ENCODE measurements at regions not wholly inside any gene's neighbourhood (a gene's known extent, or its start where the extent isn't known, plus 50 kb on each side); places are given as distances from the start of the nearest gene placed in this dataset.

GRCh38 chr12:41636653-41637052, 448.5 kb downstream of the PDZRN4 start:
- Histone ChIP-seq H3K36me3 (ENCODE audit: control insufficient read depth, insufficient read depth, low read length) (no peaks in the 10 kb centered on the region), H4K5ac (ENCODE audit: low read depth, low read length) (no peak overlapping the region), H2BK20ac (ENCODE audit: low read depth, low read length) (no peak overlapping the region), H3K14ac (replicated peaks; ENCODE audit: low read depth, low read length) (no peak overlapping the region), H4K91ac (ENCODE audit: insufficient read depth, low read depth, low read length) (no peak overlapping the region), H3K79me1 (ENCODE audit: low read depth in 1 of 2, low read length in 2 of 2) (no peaks in the 10 kb centered on the region), H3K27me3 (ENCODE audit: control insufficient read depth, insufficient read depth, low read length) (no peaks in the 10 kb centered on the region), H3K56ac (ENCODE audit: extremely low read depth, insufficient read depth, low read length) (no peak overlapping the region), H3K27ac (ENCODE audit: insufficient read depth, low read length) (no peak overlapping the region), H2AK9ac (replicated peaks; ENCODE audit: low read depth, low read length, poor library complexity) (no peak overlapping the region), H2BK5ac (ENCODE audit: low read depth, low read length, poor library complexity, severe bottlenecking) (no peak overlapping the region), H3K9ac (ENCODE audit: low read depth, low read length) (no peak overlapping the region), H2BK15ac (ENCODE audit: low read depth, low read length) (no peak overlapping the region), H2BK120ac (ENCODE audit: low read depth, low read length) (no peak overlapping the region), H3K4me1 (ENCODE audit: control insufficient read depth, insufficient read depth, low read length) (no peaks in the 10 kb centered on the region), H4K8ac (ENCODE audit: low read depth in 2 of 2, low read length in 2 of 2) (no peak overlapping the region), H3K4me3 (ENCODE audit: insufficient read depth, low read depth, low read length) (no peak overlapping the region), H3K4ac (ENCODE audit: low read depth, low read length) (no peak overlapping the region), H3K23ac (ENCODE audit: low read depth, low read length) (no peak overlapping the region), H3K4me2 (ENCODE audit: low read depth, low read length) (no peak overlapping the region), H3K9me3 (ENCODE audit: control insufficient read depth, insufficient read depth, low read length) (no peaks in the 10 kb centered on the region), H3K9me1 (ENCODE audit: insufficient read depth, low read length) (no peaks in the 10 kb centered on the region), H2AK5ac (ENCODE audit: low read depth, low read length) (no peak overlapping the region), H4K20me1 (ENCODE audit: insufficient read depth, low read length) (no peaks in the 10 kb centered on the region), H2AFZ (replicated peaks; ENCODE audit: low read length, poor library complexity) (no peak overlapping the region), H3K18ac (ENCODE audit: low read depth, low read length) (no peak overlapping the region)
- POLR2A ChIA-PET (ENCODE audit: unreplicated experiment), result no interaction called here
- CTCF ChIA-PET, result no interaction called here
- 17% methylated on average over 1 of the region's 4 CpGs; no CpG with 5 or more reads in 1 of the 2 experiments for WGBS, 2 experiments (ENCODE audit: extremely low coverage in 2 of 2, insufficient read length in 1 of 2)
- intact Hi-C loops (cut with micrococcal nuclease) (no loop called here), dilution Hi-C loops (cut with HindIII; ENCODE audit: low sequenced_read_pairs, unreplicated experiment) (no loop called here), in situ Hi-C loops (cut with MboI; ENCODE audit: low sequenced_read_pairs) (no loop called here)
- DNase-seq (no peak), ATAC-seq (ENCODE audit: low read depth) (no peak)
- no TSS peak for BruUV-seq (replicated peaks)
- TF ChIP-seq RCOR1 (IDR thresholded peaks at IDR 0.05; ENCODE audit: insufficient replicate concordance, low read length) (no peak), POLR2A (IDR thresholded peaks at IDR 0.05; ENCODE audit: low read depth, low read length) (no peak), SMC3 (IDR thresholded peaks at IDR 0.05; ENCODE audit: low read depth, low read length) (no peak), CTCF (conservative IDR thresholded peaks at IDR 0.05; ENCODE audit: low read depth, low read length) (no peak), CHD1 (IDR thresholded peaks at IDR 0.05; ENCODE audit: low read depth, low read length) (no peak), MAFK (IDR thresholded peaks at IDR 0.05; ENCODE audit: low read depth, low read length) (no peak), CEBPB (IDR thresholded peaks at IDR 0.05; ENCODE audit: low read depth, low read length) (no peak), FOS (IDR thresholded peaks at IDR 0.05; ENCODE audit: low read depth, low read length) (no peak), RAD21 (IDR thresholded peaks at IDR 0.05; ENCODE audit: low read length) (no peak), MAZ (IDR thresholded peaks at IDR 0.05; ENCODE audit: borderline replicate concordance, low read depth, low read length) (no peak), BHLHE40 (IDR thresholded peaks at IDR 0.05; ENCODE audit: low read depth, low read length) (no peak), USF2 (IDR thresholded peaks at IDR 0.05; ENCODE audit: low read depth, low read length) (no peak), RFX5 (IDR thresholded peaks at IDR 0.05; ENCODE audit: low read depth, low read length) (no peak)

Data from IMR-90 (cell line).